Chondrocyte (in vitro differentiated cells): ENCODE measurements at regions not wholly inside any gene's neighbourhood (a gene's known extent, or its start where the extent isn't known, plus 50 kb on each side); places are given as distances from the start of the nearest gene placed in this dataset.

Source experiments
- DNase-seq: peaks from one replicate; pipeline ENCODE4 v3.0.0; 2021; ENCODE audit warnings: mixed read lengths, low spot score
- H3K27ac Mint-ChIP-seq: one replicate; pipeline ENCODE4 v1.8.0; 2021; ENCODE audit warnings: mild to moderate bottlenecking, moderate library complexity, mixed read lengths; ENCODE audit not compliant: unreplicated experiment
- H3K27me3 Mint-ChIP-seq: 2 replicates; pipeline ENCODE4 v1.8.0; 2021; ENCODE audit warnings: low read depth, mixed read lengths
- H3K36me3 Mint-ChIP-seq: 2 replicates; pipeline ENCODE4 v1.8.0; 2021; ENCODE audit warnings: low read depth, mixed read lengths
- H3K4me1 Mint-ChIP-seq: 2 replicates; pipeline ENCODE4 v1.8.0; 2021; ENCODE audit warnings: low read depth, mild to moderate bottlenecking, mixed read lengths
- H3K4me3 Mint-ChIP-seq: one replicate; pipeline ENCODE4 v1.8.0; 2021; ENCODE audit warnings: mild to moderate bottlenecking, moderate library complexity, mixed read lengths; ENCODE audit not compliant: unreplicated experiment
- H3K9me3 Mint-ChIP-seq: 2 replicates; pipeline ENCODE4 v1.8.0; 2021; ENCODE audit warnings: low read depth, mixed read lengths
- TF ChIP-seq, protein P1 (sequence below): fragments of 200-600 bp; sonication (generic); IDR thresholded peaks from 2 replicates; pipeline ENCODE4 v1.5.0; 2021; ENCODE audit warnings: antibody characterized with exemption, mild to moderate bottlenecking, moderate library complexity

DNA sequence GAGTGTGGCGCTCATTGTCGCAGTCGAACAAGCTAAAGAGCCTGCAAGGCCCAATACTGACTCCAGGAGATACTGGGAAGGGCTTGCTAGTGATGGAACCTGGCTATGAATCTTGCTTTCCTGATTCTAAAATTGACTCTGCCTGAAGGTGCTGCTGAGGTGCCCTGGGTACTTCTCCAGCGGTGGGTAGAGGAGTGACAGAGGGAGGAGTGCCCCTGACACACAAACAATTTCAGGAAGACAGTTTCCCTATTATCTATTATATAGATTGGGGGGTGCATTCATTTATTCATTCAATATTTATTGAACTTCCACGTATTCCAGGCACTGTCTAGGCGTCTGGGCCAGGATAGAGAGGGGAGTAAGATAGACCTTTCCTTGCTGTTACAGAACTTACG is 339.2 kb upstream of the GATB start:
- no peaks in the 10 kb centered on the region for H3K27me3 Mint-ChIP-seq
- no peaks in the 10 kb centered on the region for H3K9me3 Mint-ChIP-seq
- no peak for DNase-seq
- H3K27ac Mint-ChIP-seq = no peak overlapping the region
- H3K4me3 Mint-ChIP-seq = no peak overlapping the region
- TF ChIP-seq, protein P1, sequence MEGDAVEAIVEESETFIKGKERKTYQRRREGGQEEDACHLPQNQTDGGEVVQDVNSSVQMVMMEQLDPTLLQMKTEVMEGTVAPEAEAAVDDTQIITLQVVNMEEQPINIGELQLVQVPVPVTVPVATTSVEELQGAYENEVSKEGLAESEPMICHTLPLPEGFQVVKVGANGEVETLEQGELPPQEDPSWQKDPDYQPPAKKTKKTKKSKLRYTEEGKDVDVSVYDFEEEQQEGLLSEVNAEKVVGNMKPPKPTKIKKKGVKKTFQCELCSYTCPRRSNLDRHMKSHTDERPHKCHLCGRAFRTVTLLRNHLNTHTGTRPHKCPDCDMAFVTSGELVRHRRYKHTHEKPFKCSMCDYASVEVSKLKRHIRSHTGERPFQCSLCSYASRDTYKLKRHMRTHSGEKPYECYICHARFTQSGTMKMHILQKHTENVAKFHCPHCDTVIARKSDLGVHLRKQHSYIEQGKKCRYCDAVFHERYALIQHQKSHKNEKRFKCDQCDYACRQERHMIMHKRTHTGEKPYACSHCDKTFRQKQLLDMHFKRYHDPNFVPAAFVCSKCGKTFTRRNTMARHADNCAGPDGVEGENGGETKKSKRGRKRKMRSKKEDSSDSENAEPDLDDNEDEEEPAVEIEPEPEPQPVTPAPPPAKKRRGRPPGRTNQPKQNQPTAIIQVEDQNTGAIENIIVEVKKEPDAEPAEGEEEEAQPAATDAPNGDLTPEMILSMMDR = no peak
- peaks cover 27% of the 10 kb centered on the region for H3K4me1 Mint-ChIP-seq
- H3K36me3 Mint-ChIP-seq = no peaks in the 10 kb centered on the region

DNA sequence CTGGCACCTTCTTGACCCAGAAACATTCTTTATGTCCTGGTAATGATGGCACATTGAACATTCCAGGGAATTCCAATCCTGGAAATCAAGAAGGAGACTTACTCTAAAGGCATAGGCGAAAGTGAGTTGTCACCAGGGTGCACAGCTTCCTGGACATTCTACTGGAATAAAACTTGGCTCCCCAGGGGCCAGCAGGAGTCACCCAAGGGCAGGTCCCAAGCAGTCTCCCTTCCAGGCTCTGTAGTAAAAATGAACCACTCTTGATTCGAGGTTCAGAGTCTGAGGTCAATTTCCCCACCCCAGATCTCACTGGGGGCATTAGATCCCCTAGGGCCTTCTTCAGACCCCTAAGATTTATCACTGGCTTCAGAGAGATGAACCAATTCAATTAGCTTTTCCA is 338.7 kb upstream of the GATB start:
- no peak for DNase-seq
- Mint-ChIP-seq H3K27ac (no peak overlapping the region), H3K9me3 (no peaks in the 10 kb centered on the region), H3K36me3 (no peaks in the 10 kb centered on the region), H3K4me1 (peaks cover 28% of the 10 kb centered on the region), H3K4me3 (no peak overlapping the region), H3K27me3 (no peaks in the 10 kb centered on the region)
- TF ChIP-seq, protein P1 = no peak

DNA sequence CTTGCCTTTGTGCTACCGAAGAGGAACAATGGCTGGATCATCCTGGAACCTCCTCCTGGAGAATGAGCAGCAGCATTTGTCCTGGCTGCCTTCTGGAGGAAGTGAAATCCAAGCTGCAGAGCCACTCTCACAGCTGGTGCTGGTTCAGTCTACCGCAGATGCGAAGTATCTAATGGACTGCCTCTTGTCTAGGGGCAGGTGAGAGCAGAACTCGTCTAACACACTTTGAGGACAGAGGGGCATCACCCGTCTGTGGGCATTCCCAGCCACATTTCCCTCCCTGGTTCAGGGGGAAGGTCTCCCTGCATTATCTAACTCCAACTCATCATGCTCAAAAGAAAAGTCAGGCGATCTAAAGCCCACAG is 338.2 kb upstream of the GATB start:
- no peak for DNase-seq
- Mint-ChIP-seq H3K27ac (no peak overlapping the region), H3K4me3 (no peak overlapping the region), H3K36me3 (no peaks in the 10 kb centered on the region), H3K27me3 (no peaks in the 10 kb centered on the region), H3K9me3 (no peaks in the 10 kb centered on the region), H3K4me1 (peaks cover 30% of the 10 kb centered on the region)
- TF ChIP-seq, protein P1 = no peak

DNA sequence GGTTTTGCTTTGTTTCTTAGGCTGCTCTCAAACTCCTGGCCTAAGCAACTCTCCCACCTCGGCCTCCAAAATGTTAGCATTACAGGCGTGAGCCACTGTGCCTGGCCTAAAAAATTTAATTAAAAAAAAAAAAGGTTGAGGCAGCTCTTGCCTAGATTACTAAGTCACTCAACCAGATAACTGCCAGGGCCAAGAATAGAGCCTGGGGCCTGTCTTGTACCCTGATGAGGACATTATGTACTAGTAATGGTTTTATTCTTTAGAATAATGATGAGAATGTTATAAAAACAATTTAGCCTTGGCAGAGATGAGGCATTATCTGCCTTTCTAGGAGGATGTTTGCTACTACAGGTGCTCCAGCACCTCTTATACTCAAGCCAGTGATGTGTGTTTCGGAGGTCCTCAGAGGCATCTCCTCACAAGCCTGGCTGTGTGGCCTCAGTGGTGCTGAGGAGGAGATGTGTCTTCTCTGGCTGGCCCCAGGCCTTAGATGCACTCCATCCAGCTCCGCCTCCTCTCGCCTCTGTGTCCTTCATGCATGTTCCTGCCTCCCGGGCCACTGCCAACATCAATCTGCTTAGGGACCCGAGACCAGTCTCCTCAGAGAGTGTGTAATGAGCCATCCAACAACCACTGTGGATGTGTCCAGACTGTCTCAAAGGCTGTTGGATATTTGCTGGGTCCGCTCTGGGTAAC is 337.7 kb upstream of the GATB start:
- no peaks in the 10 kb centered on the region for H3K27me3 Mint-ChIP-seq
- no peak for DNase-seq
- peaks cover 30% of the 10 kb centered on the region for H3K4me1 Mint-ChIP-seq
- no peak overlapping the region for H3K4me3 Mint-ChIP-seq
- no peaks in the 10 kb centered on the region for H3K36me3 Mint-ChIP-seq
- no peaks in the 10 kb centered on the region for H3K9me3 Mint-ChIP-seq
- no peak overlapping the region for H3K27ac Mint-ChIP-seq
- TF ChIP-seq, protein P1 = no peak

DNA sequence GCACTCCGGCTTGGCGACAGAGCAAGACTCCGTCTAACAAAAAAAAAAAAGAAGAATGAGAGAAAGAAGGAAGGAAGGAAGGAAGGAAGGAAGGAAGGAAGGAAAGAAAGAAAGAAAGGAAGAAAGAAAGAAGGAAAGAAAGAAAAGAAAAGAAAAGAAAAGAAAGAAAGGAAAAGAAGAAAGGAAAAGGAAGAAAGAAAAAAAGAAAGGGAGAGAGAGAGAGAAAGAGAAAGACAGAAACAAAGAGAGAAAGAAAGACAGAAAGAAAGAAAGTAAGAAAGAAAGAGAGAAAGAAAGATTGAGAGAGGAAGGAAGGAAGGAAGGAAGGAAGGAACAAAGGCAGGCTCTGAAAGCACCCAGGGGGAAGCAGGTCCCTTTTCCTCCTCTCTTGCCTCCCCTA is 336.6 kb upstream of the GATB start:
- H3K4me1 Mint-ChIP-seq = peaks cover 25% of the 10 kb centered on the region
- DNase-seq = no peak
- no peaks in the 10 kb centered on the region for H3K27me3 Mint-ChIP-seq
- no peaks in the 10 kb centered on the region for H3K36me3 Mint-ChIP-seq
- H3K27ac Mint-ChIP-seq = no peak overlapping the region
- TF ChIP-seq, protein P1 = no peak
- no peaks in the 10 kb centered on the region for H3K9me3 Mint-ChIP-seq
- H3K4me3 Mint-ChIP-seq = no peak overlapping the region
